ENCODE measurements at regions not wholly inside any gene's neighbourhood (a gene's known extent, or its start where the extent isn't known, plus 50 kb on each side); places are given as distances from the start of the nearest gene placed in this dataset.

GRCh38 chr3:22262386-22262785 is 511.4 kb upstream of the ZNF385D start:
- no peak for TF ChIP-seq CTCF (CRISPR knock-in tag; IDR thresholded peaks at IDR 0.05)
- no peak for TF ChIP-seq POLR2A (IDR thresholded peaks at IDR 0.05; ENCODE audit: insufficient read depth in 1 of 2, low read depth in 2 of 2, low read length in 2 of 2)
- TF ChIP-seq HMGA1 (CRISPR knock-in tag; conservative IDR thresholded peaks at IDR 0.05) = no peak
- no peak for TF ChIP-seq HDAC1 (CRISPR knock-in tag; IDR thresholded peaks at IDR 0.05)
- no peak for TF ChIP-seq PPARG (CRISPR knock-in tag; conservative IDR thresholded peaks at IDR 0.05)
- no peak for TF ChIP-seq POLR2AphosphoS5 (IDR thresholded peaks at IDR 0.05; ENCODE audit: low read depth, low read length)
- TF ChIP-seq ZNF234 (CRISPR knock-in tag; conservative IDR thresholded peaks at IDR 0.05) = no peak
- TF ChIP-seq ZFX (CRISPR knock-in tag; IDR thresholded peaks at IDR 0.05; ENCODE audit: low read depth) = no peak
- TF ChIP-seq GATA4 (IDR thresholded peaks at IDR 0.05; ENCODE audit: borderline replicate concordance, low read depth) = no peak
- TF ChIP-seq SUZ12 (IDR thresholded peaks at IDR 0.05; ENCODE audit: low read depth, low read length) = no peak
- no peak for TF ChIP-seq ATF4 (CRISPR knock-in tag; IDR thresholded peaks at IDR 0.05)
- no peak for TF ChIP-seq CC2D1A (CRISPR knock-in tag; IDR thresholded peaks at IDR 0.05)
- no peak for TF ChIP-seq EZH2 (conservative IDR thresholded peaks at IDR 0.05; ENCODE audit: low read depth, low read length)

All from HepG2 (cell line).